Testis (tissue), 2 donors: ENCODE measurements at regions not wholly inside any gene's neighbourhood (a gene's known extent, or its start where the extent isn't known, plus 50 kb on each side); places are given as distances from the start of the nearest gene placed in this dataset.

ENCODE experiments used
- CTCF ChIP-seq, 3 experiments: fragments of 450-650 bp in 2 of 3; fragments of 200-600 bp in 1 of 3; sonication (generic) in 1 of 3; IDR thresholded peaks; one replicate each; pipeline ENCODE4 v1.5.1; 2016 to 2019; ENCODE audit warnings: antibody characterized with exemption in 3 of 3, mild to moderate bottlenecking in 2 of 3, moderate library complexity in 1 of 3
- POLR2A ChIP-seq: fragments of 450-650 bp; IDR thresholded peaks from one replicate; pipeline ENCODE4 v1.6.1; 2017; ENCODE audit warnings: antibody characterized with exemption, mild to moderate bottlenecking, moderate library complexity

GRCh38 chr9:91026266-91026665 is 224.6 kb downstream of the SYK start:
- TF ChIP-seq CTCF (IDR thresholded peaks at IDR 0.05): no peak
- no peak for TF ChIP-seq POLR2A
